ENCODE measurements at regions not wholly inside any gene's neighbourhood (a gene's known extent, or its start where the extent isn't known, plus 50 kb on each side); places are given as distances from the start of the nearest gene placed in this dataset.

GRCh38 chr3:877001-877400 lies 215.8 kb upstream of the CNTN6 start:
- TF ChIP-seq, protein P1, sequence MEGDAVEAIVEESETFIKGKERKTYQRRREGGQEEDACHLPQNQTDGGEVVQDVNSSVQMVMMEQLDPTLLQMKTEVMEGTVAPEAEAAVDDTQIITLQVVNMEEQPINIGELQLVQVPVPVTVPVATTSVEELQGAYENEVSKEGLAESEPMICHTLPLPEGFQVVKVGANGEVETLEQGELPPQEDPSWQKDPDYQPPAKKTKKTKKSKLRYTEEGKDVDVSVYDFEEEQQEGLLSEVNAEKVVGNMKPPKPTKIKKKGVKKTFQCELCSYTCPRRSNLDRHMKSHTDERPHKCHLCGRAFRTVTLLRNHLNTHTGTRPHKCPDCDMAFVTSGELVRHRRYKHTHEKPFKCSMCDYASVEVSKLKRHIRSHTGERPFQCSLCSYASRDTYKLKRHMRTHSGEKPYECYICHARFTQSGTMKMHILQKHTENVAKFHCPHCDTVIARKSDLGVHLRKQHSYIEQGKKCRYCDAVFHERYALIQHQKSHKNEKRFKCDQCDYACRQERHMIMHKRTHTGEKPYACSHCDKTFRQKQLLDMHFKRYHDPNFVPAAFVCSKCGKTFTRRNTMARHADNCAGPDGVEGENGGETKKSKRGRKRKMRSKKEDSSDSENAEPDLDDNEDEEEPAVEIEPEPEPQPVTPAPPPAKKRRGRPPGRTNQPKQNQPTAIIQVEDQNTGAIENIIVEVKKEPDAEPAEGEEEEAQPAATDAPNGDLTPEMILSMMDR (IDR thresholded peaks at IDR 0.05), result no peak
- TF ChIP-seq POLR2AphosphoS5 (IDR thresholded peaks at IDR 0.05) (no peak), POLR2A (IDR thresholded peaks at IDR 0.05) (no peak)

Measured in sigmoid colon (tissue), 4 donors.